HEK293 (cell line): ENCODE measurements at regions not wholly inside any gene's neighbourhood (a gene's known extent, or its start where the extent isn't known, plus 50 kb on each side); places are given as distances from the start of the nearest gene placed in this dataset.

Source experiments
- CTCF ChIA-PET: fragments of 350-600 bp; formaldehyde crosslinking; extraction: SDS; loops from one replicate; lab custom pipeline; 2021; ENCODE audit warnings: antibody characterized with exemption; lab: Yijun Ruan, JAX
- POLR2A ChIA-PET: fragments of 300-600 bp; formaldehyde crosslinking; extraction: SDS; loops from one replicate; lab custom pipeline; 2020; ENCODE audit warnings: antibody characterized with exemption, inconsistent platforms; lab: Yijun Ruan, JAX
- H3K27ac ChIP-seq: fragments of 200-500 bp; sonication (Bioruptor generic); 2 replicates; pipeline ENCODE4 v1.5.1; 2014; ENCODE audit warnings: low read depth, low read length, control low read depth, inconsistent platforms; ENCODE audit errors: extremely low read depth
- H3K36me3 ChIP-seq, 2 experiments: fragments of 200-500 bp in 1 of 2; sonication (Bioruptor generic) in 1 of 2; 1 replicate in 1 of 2; 2 replicates in 1 of 2; pipeline ENCODE4 v1.5.1; 2014 to 2017; ENCODE audit warnings: inconsistent platforms in 2 of 2, low read length in 2 of 2; ENCODE audit not compliant: control insufficient read depth in 2 of 2, insufficient read depth in 1 of 2
- H3K4me1 ChIP-seq: fragments of 200-500 bp; sonication (Bioruptor generic); 2 replicates; pipeline ENCODE4 v1.5.1; 2014; ENCODE audit warnings: mild to moderate bottlenecking, low read length, inconsistent platforms; ENCODE audit not compliant: control insufficient read depth, insufficient read depth
- H3K4me3 ChIP-seq: 2 replicates; pipeline ENCODE4 v1.5.1; 2011; ENCODE audit warnings: low read depth, mild to moderate bottlenecking, control low read depth, low read length, moderate library complexity
- H3K9me3 ChIP-seq: fragments of 200-500 bp; sonication (Bioruptor generic); 2 replicates; pipeline ENCODE4 v1.5.1; 2014; ENCODE audit warnings: low read depth, low read length, inconsistent platforms; ENCODE audit not compliant: control insufficient read depth, insufficient read depth
- CTCF ChIP-seq: fragments of 450-650 bp; formaldehyde crosslinking; IDR thresholded peaks from 2 replicates; pipeline ENCODE4 v1.5.1; 2016; ENCODE audit warnings: missing biosample characterization, missing genetic modification characterization
- GFI1B ChIP-seq: fragments of 450-650 bp; formaldehyde crosslinking; IDR thresholded peaks from 2 replicates; pipeline ENCODE4 v1.5.1; 2016; ENCODE audit warnings: missing biosample characterization, missing genetic modification characterization
- KLF7 ChIP-seq: fragments of 450-650 bp; formaldehyde crosslinking; IDR thresholded peaks from 2 replicates; pipeline ENCODE4 v1.5.1; 2016; ENCODE audit warnings: missing biosample characterization, missing genetic modification characterization, borderline replicate concordance
- KLF9 ChIP-seq: fragments of 450-650 bp; formaldehyde crosslinking; IDR thresholded peaks from 2 replicates; pipeline ENCODE4 v1.5.1; 2016; ENCODE audit warnings: missing biosample characterization, missing genetic modification characterization, low read depth
- RBAK ChIP-seq: fragments of 450-650 bp; formaldehyde crosslinking; IDR thresholded peaks from 2 replicates; pipeline ENCODE4 v1.5.1; 2016; ENCODE audit warnings: missing biosample characterization, missing genetic modification characterization
- REPIN1 ChIP-seq: fragments of 450-650 bp; formaldehyde crosslinking; IDR thresholded peaks from 2 replicates; pipeline ENCODE4 v1.5.1; 2017; ENCODE audit warnings: missing biosample characterization, missing genetic modification characterization, low read depth
- SALL2 ChIP-seq: fragments of 450-650 bp; formaldehyde crosslinking; IDR thresholded peaks from 2 replicates; pipeline ENCODE4 v1.5.0; 2017; ENCODE audit warnings: missing biosample characterization, mild to moderate bottlenecking, missing genetic modification characterization, borderline replicate concordance
- SCRT2 ChIP-seq: fragments of 450-650 bp; formaldehyde crosslinking; IDR thresholded peaks from 2 replicates; pipeline ENCODE4 v1.5.1; 2016; ENCODE audit warnings: missing biosample characterization, missing genetic modification characterization
- SETDB1 ChIP-seq: IDR thresholded peaks from one replicate; pipeline ENCODE4 v1.6.1; 2017; ENCODE audit warnings: mild to moderate bottlenecking, low read length, moderate library complexity, mixed read lengths; ENCODE audit not compliant: insufficient read length
- YY1 ChIP-seq: fragments of 450-650 bp; formaldehyde crosslinking; IDR thresholded peaks from 2 replicates; pipeline ENCODE4 v1.5.1; 2018; ENCODE audit warnings: missing biosample characterization, missing genetic modification characterization
- ZBTB10 ChIP-seq: fragments of 450-650 bp; formaldehyde crosslinking; IDR thresholded peaks from 2 replicates; pipeline ENCODE4 v1.5.1; 2016; ENCODE audit warnings: missing biosample characterization, missing genetic modification characterization
- ZBTB21 ChIP-seq: fragments of 450-650 bp; formaldehyde crosslinking; IDR thresholded peaks from 2 replicates; pipeline ENCODE4 v1.5.1; 2017; ENCODE audit warnings: missing biosample characterization, missing genetic modification characterization
- ZEB2 ChIP-seq: fragments of 450-650 bp; formaldehyde crosslinking; IDR thresholded peaks from 2 replicates; pipeline ENCODE4 v1.5.1; 2016; ENCODE audit warnings: missing biosample characterization, missing genetic modification characterization
- ZFP37 ChIP-seq: fragments of 450-650 bp; formaldehyde crosslinking; IDR thresholded peaks from 2 replicates; pipeline ENCODE4 v1.5.1; 2016; ENCODE audit warnings: missing biosample characterization, missing genetic modification characterization
- ZNF146 ChIP-seq: fragments of 450-650 bp; formaldehyde crosslinking; IDR thresholded peaks from 2 replicates; pipeline ENCODE4 v1.5.1; 2016; ENCODE audit warnings: missing biosample characterization, missing genetic modification characterization
- ZNF19 ChIP-seq: fragments of 450-650 bp; formaldehyde crosslinking; IDR thresholded peaks from 2 replicates; pipeline ENCODE4; 2016; ENCODE audit warnings: missing biosample characterization, missing genetic modification characterization, low read depth
- ZNF248 ChIP-seq: fragments of 450-650 bp; formaldehyde crosslinking; IDR thresholded peaks from 2 replicates; pipeline ENCODE4 v1.5.1; 2017; ENCODE audit warnings: missing biosample characterization, missing genetic modification characterization
- ZNF266 ChIP-seq: fragments of 450-650 bp; formaldehyde crosslinking; IDR thresholded peaks from 2 replicates; pipeline ENCODE4 v1.5.1; 2016; ENCODE audit warnings: missing biosample characterization, missing genetic modification characterization, low read depth
- ZNF280C ChIP-seq: fragments of 450-650 bp; formaldehyde crosslinking; IDR thresholded peaks from 2 replicates; pipeline ENCODE4 v1.5.1; 2016; ENCODE audit warnings: missing biosample characterization, missing genetic modification characterization
- ZNF350 ChIP-seq: fragments of 450-650 bp; formaldehyde crosslinking; IDR thresholded peaks from 2 replicates; pipeline ENCODE4 v1.5.0; 2017; ENCODE audit warnings: missing biosample characterization, mild to moderate bottlenecking, missing genetic modification characterization
- ZNF544 ChIP-seq: fragments of 450-650 bp; formaldehyde crosslinking; IDR thresholded peaks from 2 replicates; pipeline ENCODE4 v1.5.0; 2017; ENCODE audit warnings: missing biosample characterization, missing genetic modification characterization
- ZNF707 ChIP-seq: fragments of 450-650 bp; formaldehyde crosslinking; IDR thresholded peaks from 2 replicates; pipeline ENCODE4 v1.5.1; 2016; ENCODE audit warnings: missing biosample characterization, missing genetic modification characterization
- ZNF768 ChIP-seq: fragments of 450-650 bp; formaldehyde crosslinking; IDR thresholded peaks from 2 replicates; pipeline ENCODE4 v1.5.1; 2018; ENCODE audit warnings: missing biosample characterization, mild to moderate bottlenecking, missing genetic modification characterization

- H3K27ac ChIP-seq: no peak overlapping the region
- H3K4me3 ChIP-seq: no peak overlapping the region
- no peak for TF ChIP-seq ZNF544
- TF ChIP-seq ZBTB10 (tag by site-specific recombination): no peak
- no peak for TF ChIP-seq ZNF768 (tag by site-specific recombination)
- TF ChIP-seq ZBTB21 (tag by site-specific recombination): no peak
- no peak for TF ChIP-seq ZNF266 (tag by site-specific recombination)
- TF ChIP-seq CTCF: no peak
- POLR2A ChIA-PET: no interaction called here
- H3K36me3 ChIP-seq: no peaks in the 10 kb centered on the region
- no peaks in the 10 kb centered on the region for H3K4me1 ChIP-seq
- CTCF ChIA-PET: interaction anchor here (0.7 kb wide), 1 partner anchor 71 kb away, joined by 3 read pairs; no protein-coding TSS in a partner anchor
- H3K9me3 ChIP-seq: no peaks in the 10 kb centered on the region
These were observed 226.5 kb upstream of the MYO3A start for GRCh38 chr10:25707572-25707971.

GRCh38 chr10:25707976-25708671 lies 225.9 kb upstream of the MYO3A start:
- no peaks in the 10 kb centered on the region for H3K36me3 ChIP-seq
- no peak overlapping the region for H3K27ac ChIP-seq
- no peak overlapping the region for H3K4me3 ChIP-seq
- POLR2A ChIA-PET: no interaction called here
- H3K4me1 ChIP-seq: no peaks in the 10 kb centered on the region
- no peaks in the 10 kb centered on the region for H3K9me3 ChIP-seq
- CTCF ChIA-PET: interaction anchor here (0.7 kb wide), 1 partner anchor 71 kb away, joined by 3 read pairs; no protein-coding TSS in a partner anchor
- TF ChIP-seq ZNF248 (tag by site-specific recombination): no peak
- no peak for TF ChIP-seq GFI1B
- no peak for TF ChIP-seq ZNF707
- TF ChIP-seq SALL2: no peak
- no peak for TF ChIP-seq ZNF19 (tag by site-specific recombination)
- no peak for TF ChIP-seq ZNF280C
- TF ChIP-seq KLF9 (tag by site-specific recombination): no peak
- no peak for TF ChIP-seq RBAK (tag by site-specific recombination)
- TF ChIP-seq ZNF266 (tag by site-specific recombination): no peak
- TF ChIP-seq SETDB1: no peak
- no peak for TF ChIP-seq ZFP37

GRCh38 chr10:25713894-25714240 lies 220.2 kb upstream of the MYO3A start:
- no peaks in the 10 kb centered on the region for H3K9me3 ChIP-seq
- H3K4me1 ChIP-seq: no peaks in the 10 kb centered on the region
- ChIA-PET CTCF (interaction anchor here (0.6 to 1.2 kb wide), 6 partner anchors 10 to 1168 kb away, joined by 3 to 5 read pairs (median 3); no protein-coding TSS in a partner anchor), POLR2A (no interaction called here)
- no peaks in the 10 kb centered on the region for H3K36me3 ChIP-seq
- H3K4me3 ChIP-seq: no peak overlapping the region
- H3K27ac ChIP-seq: no peak overlapping the region
- no peak for TF ChIP-seq YY1
- TF ChIP-seq KLF7 (tag by site-specific recombination): no peak
- no peak for TF ChIP-seq REPIN1
- no peak for TF ChIP-seq ZEB2
- TF ChIP-seq SCRT2 (tag by site-specific recombination): no peak
- TF ChIP-seq ZNF350 (tag by site-specific recombination): no peak
- no peak for TF ChIP-seq ZNF146 (tag by site-specific recombination)
